ENCODE measurements at regions not wholly inside any gene's neighbourhood (a gene's known extent, or its start where the extent isn't known, plus 50 kb on each side); places are given as distances from the start of the nearest gene placed in this dataset.

DNA sequence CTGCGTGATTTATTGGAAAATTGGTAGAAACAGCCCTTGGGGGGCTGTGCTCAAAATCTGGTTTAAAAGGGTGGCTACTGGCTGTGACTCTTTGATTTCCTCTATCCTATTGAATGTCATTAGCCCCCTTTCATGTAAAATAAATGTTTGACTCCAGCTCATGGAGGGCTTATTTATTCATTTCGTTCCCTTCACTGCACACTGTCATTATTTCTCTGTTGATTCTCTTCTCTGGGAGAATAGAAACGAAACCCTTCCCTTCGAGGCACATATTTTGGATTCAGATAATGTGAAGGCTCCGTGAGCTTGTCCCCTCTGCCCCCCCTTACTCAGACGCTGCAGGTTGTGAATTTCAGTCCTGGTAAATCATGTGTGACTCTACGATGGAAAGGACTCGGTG lies 203.9 kb upstream of the GPR26 start:
- FAIRE-seq = no peak
- H4K8ac ChIP-seq (ENCODE audit: extremely low read depth, insufficient read depth, low read length) = no peak overlapping the region
- WGBS, 2 experiments (ENCODE audit: extremely low coverage in 1 of 2, insufficient coverage in 1 of 2, insufficient read length in 1 of 2, insufficient replicate concordance in 2 of 2, low coverage in 1 of 2, low lambda C conversion rate in 2 of 2, missing lambda C conversion rate in 1 of 2) = 88% methylated on average over 8 of the region's 8 CpGs; no CpG with 5 or more reads in 1 of the 2 experiments

More for the DNA sequence above, 203.9 kb upstream of the GPR26 start:
- no peak overlapping the region for H2AFZ ChIP-seq (ENCODE audit: low read length)
- no peaks in the 10 kb centered on the region for H3K36me3 ChIP-seq (ENCODE audit: control insufficient read depth in 2 of 4, insufficient read depth in 4 of 4, low read length in 3 of 4)
- H3K23ac ChIP-seq (ENCODE audit: insufficient read length) = no peak overlapping the region
- no peak overlapping the region for H4K5ac ChIP-seq (ENCODE audit: insufficient read length, low read depth, low read length)
- H3K4me3 ChIP-seq (ENCODE audit: extremely low read depth in 1 of 4, insufficient read depth in 2 of 4, low read depth in 3 of 4, low read length in 4 of 4) = no peak overlapping the region
- no peak for DNase-seq (ENCODE audit: low read depth in 1 of 2, low spot score in 2 of 2)
- no peaks in the 10 kb centered on the region for H4K20me1 ChIP-seq (replicated peaks in 1 of 2; ENCODE audit: control insufficient read depth in 1 of 2, insufficient read depth in 2 of 2, low read length in 2 of 2)
- no peak overlapping the region for H3K14ac ChIP-seq (ENCODE audit: insufficient read length)
- POLR2A ChIA-PET (ENCODE audit: partially characterized antibody) = no interaction called here
- no peak overlapping the region for H2BK120ac ChIP-seq (replicated peaks; ENCODE audit: low read depth, low read length)
- peak overlapping the region; percentile 46 for H4K91ac ChIP-seq (replicated peaks; ENCODE audit: insufficient read length, low read length)
- no peak overlapping the region for H2AK5ac ChIP-seq (ENCODE audit: low read depth, low read length)
- H3K9me3 ChIP-seq (ENCODE audit: insufficient read depth in 2 of 2, low read depth in 1 of 2, low read length in 1 of 2) = no peaks in the 10 kb centered on the region
- no peak overlapping the region for H3K9ac ChIP-seq (replicated peaks in 1 of 4; ENCODE audit: extremely low read depth in 1 of 4, low read depth in 3 of 4, low read length in 3 of 4)
- no peaks in the 10 kb centered on the region for H3K27me3 ChIP-seq (replicated peaks in 1 of 4; ENCODE audit: control insufficient read depth in 3 of 4, extremely low read depth in 1 of 4, insufficient read depth in 3 of 4, low read length in 3 of 4)
- H3K56ac ChIP-seq (replicated peaks; ENCODE audit: insufficient read length, low read depth, low read length) = no peak overlapping the region
- H3K23me2 ChIP-seq (ENCODE audit: low read depth, low read length) = no peaks in the 10 kb centered on the region; the same call in 1 of the 2 replicates
- no peak overlapping the region for H3K4ac ChIP-seq (replicated peaks; ENCODE audit: insufficient read length, low read depth, low read length)
- H2BK12ac ChIP-seq (ENCODE audit: low read depth, low read length) = no peak overlapping the region
- H3K4me2 ChIP-seq (ENCODE audit: insufficient read depth in 1 of 2, low read depth in 2 of 2, low read length in 2 of 2) = no peak overlapping the region
- CTCF ChIA-PET (ENCODE audit: partially characterized antibody) = interaction anchor here (0.9 to 1.3 kb wide), 5 partner anchors 17 to 98 kb away, joined by 3 to 4 read pairs (median 3); no protein-coding TSS in a partner anchor
- no peaks in the 10 kb centered on the region for H3K79me1 ChIP-seq (ENCODE audit: low read depth, low read length)
- H2BK15ac ChIP-seq (ENCODE audit: low read length) = no peak overlapping the region
- TF ChIP-seq RAD21 (IDR thresholded peaks at IDR 0.05 in 1 of 2, conservative IDR thresholded peaks at IDR 0.05 in 1 of 2; ENCODE audit: low read depth in 2 of 2, low read length in 2 of 2) (no peak), CBX8 (IDR thresholded peaks at IDR 0.05; ENCODE audit: borderline replicate concordance, low read depth, low read length) (no peak), TAF1 (IDR thresholded peaks at IDR 0.05; ENCODE audit: low read depth, low read length) (no peak), FOSL1 (IDR thresholded peaks at IDR 0.05; ENCODE audit: insufficient read depth, low read depth, low read length) (no peak), POLR2A (IDR thresholded peaks at IDR 0.05; ENCODE audit: control extremely low read depth in 1 of 2, low read depth in 2 of 2, low read length in 2 of 2) (no peak), BRCA1 (IDR thresholded peaks at IDR 0.05; ENCODE audit: low read depth, low read length) (no peak), GTF2F1 (IDR thresholded peaks at IDR 0.05; ENCODE audit: borderline replicate concordance, low read depth, low read length) (no peak), PHF8 (conservative IDR thresholded peaks at IDR 0.05; ENCODE audit: low read depth, low read length) (no peak), RBBP5 (IDR thresholded peaks at IDR 0.05; ENCODE audit: borderline replicate concordance, low read depth, low read length) (no peak), CHD2 (IDR thresholded peaks at IDR 0.05; ENCODE audit: low read length) (no peak), CTBP2 (IDR thresholded peaks at IDR 0.05; ENCODE audit: borderline replicate concordance, insufficient read depth, insufficient read length, low read length) (no peak), KDM4A (IDR thresholded peaks at IDR 0.05; ENCODE audit: low read depth, low read length, severe bottlenecking) (no peak)
- TF ChIP-seq, protein P1, sequence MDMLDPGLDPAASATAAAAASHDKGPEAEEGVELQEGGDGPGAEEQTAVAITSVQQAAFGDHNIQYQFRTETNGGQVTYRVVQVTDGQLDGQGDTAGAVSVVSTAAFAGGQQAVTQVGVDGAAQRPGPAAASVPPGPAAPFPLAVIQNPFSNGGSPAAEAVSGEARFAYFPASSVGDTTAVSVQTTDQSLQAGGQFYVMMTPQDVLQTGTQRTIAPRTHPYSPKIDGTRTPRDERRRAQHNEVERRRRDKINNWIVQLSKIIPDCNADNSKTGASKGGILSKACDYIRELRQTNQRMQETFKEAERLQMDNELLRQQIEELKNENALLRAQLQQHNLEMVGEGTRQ (IDR thresholded peaks at IDR 0.05; ENCODE audit: low read length) = no peak
- no peak overlapping the region for H2BK5ac ChIP-seq (ENCODE audit: low read depth, low read length)
- peaks cover 17 to 24% (median 19%) of the 10 kb centered on the region in 4 experiments for H3K4me1 ChIP-seq (replicated peaks in 1 of 4; ENCODE audit: control insufficient read depth in 3 of 4, insufficient read depth in 4 of 4, low read length in 3 of 4)
- no peak overlapping the region for H2BK20ac ChIP-seq (ENCODE audit: low read length)
- H3K27ac ChIP-seq (ENCODE audit: low read depth, low read length) = no peak overlapping the region
- H3K18ac ChIP-seq (ENCODE audit: extremely low read depth, low read length) = peak overlapping the region; percentile 27; the same call in 1 of the 2 replicates
- H3K79me2 ChIP-seq (ENCODE audit: control insufficient read depth in 1 of 2, insufficient read depth in 2 of 2, low read length in 2 of 2) = no peaks in the 10 kb centered on the region

All from H1 (cell line).